Gastrocnemius medialis (tissue), 4 donors: ENCODE measurements at regions not wholly inside any gene's neighbourhood (a gene's known extent, or its start where the extent isn't known, plus 50 kb on each side); places are given as distances from the start of the nearest gene placed in this dataset.

ENCODE experiments used
- CTCF ChIP-seq, 5 experiments: fragments of 450-650 bp in 3 of 5; fragments of 200-600 bp in 2 of 5; sonication (generic) in 2 of 5; IDR thresholded peaks in 4 of 5; conservative IDR thresholded peaks in 1 of 5; 1 replicate in 4 of 5; 2 replicates in 1 of 5; pipeline ENCODE4 v1.5.1; 2016 to 2019; ENCODE audit warnings: antibody characterized with exemption in 5 of 5, mild to moderate bottlenecking in 3 of 5, moderate library complexity in 3 of 5
- POLR2A ChIP-seq, 2 donors: fragments of 450-650 bp; IDR thresholded peaks; one replicate each; pipeline ENCODE4 v1.6.1; 2017; ENCODE audit warnings: antibody characterized with exemption in 2 of 2, mild to moderate bottlenecking in 2 of 2, moderate library complexity in 2 of 2

- TF ChIP-seq POLR2A (IDR thresholded peaks at IDR 0.05) (no peak), CTCF (IDR thresholded peaks at IDR 0.05 in 4 of 5, conservative IDR thresholded peaks at IDR 0.05 in 1 of 5) (no peak)
These were observed 112.6 kb upstream of the CNTN1 start for GRCh38 chr12:40579687-40580086.
